HEK293 (cell line): ENCODE measurements at regions not wholly inside any gene's neighbourhood (a gene's known extent, or its start where the extent isn't known, plus 50 kb on each side); places are given as distances from the start of the nearest gene placed in this dataset.

ENCODE experiments used
- CTCF ChIA-PET: fragments of 350-600 bp; formaldehyde crosslinking; extraction: SDS; loops from one replicate; lab custom pipeline; 2021; ENCODE audit warnings: antibody characterized with exemption; lab: Yijun Ruan, JAX
- POLR2A ChIA-PET: fragments of 300-600 bp; formaldehyde crosslinking; extraction: SDS; loops from one replicate; lab custom pipeline; 2020; ENCODE audit warnings: antibody characterized with exemption, inconsistent platforms; lab: Yijun Ruan, JAX
- H3K27ac ChIP-seq: fragments of 200-500 bp; sonication (Bioruptor generic); 2 replicates; pipeline ENCODE4 v1.5.1; 2014; ENCODE audit warnings: low read depth, low read length, control low read depth, inconsistent platforms; ENCODE audit errors: extremely low read depth
- H3K36me3 ChIP-seq, 2 experiments: fragments of 200-500 bp in 1 of 2; sonication (Bioruptor generic) in 1 of 2; 1 replicate in 1 of 2; 2 replicates in 1 of 2; pipeline ENCODE4 v1.5.1; 2014 to 2017; ENCODE audit warnings: inconsistent platforms in 2 of 2, low read length in 2 of 2; ENCODE audit not compliant: control insufficient read depth in 2 of 2, insufficient read depth in 1 of 2
- H3K4me1 ChIP-seq: fragments of 200-500 bp; sonication (Bioruptor generic); 2 replicates; pipeline ENCODE4 v1.5.1; 2014; ENCODE audit warnings: mild to moderate bottlenecking, low read length, inconsistent platforms; ENCODE audit not compliant: control insufficient read depth, insufficient read depth
- H3K4me3 ChIP-seq: 2 replicates; pipeline ENCODE4 v1.5.1; 2011; ENCODE audit warnings: low read depth, mild to moderate bottlenecking, control low read depth, low read length, moderate library complexity
- H3K9me3 ChIP-seq: fragments of 200-500 bp; sonication (Bioruptor generic); 2 replicates; pipeline ENCODE4 v1.5.1; 2014; ENCODE audit warnings: low read depth, low read length, inconsistent platforms; ENCODE audit not compliant: control insufficient read depth, insufficient read depth
- BCL11A ChIP-seq: fragments of 450-650 bp; formaldehyde crosslinking; IDR thresholded peaks from 2 replicates; pipeline ENCODE4 v1.5.1; 2016; ENCODE audit warnings: low read depth, missing biosample characterization, missing genetic modification characterization
- EGR2 ChIP-seq: fragments of 450-650 bp; formaldehyde crosslinking; IDR thresholded peaks from 2 replicates; pipeline ENCODE4 v1.5.1; 2016; ENCODE audit warnings: low read depth, missing biosample characterization, missing genetic modification characterization
- GLI2 ChIP-seq: fragments of 450-650 bp; formaldehyde crosslinking; IDR thresholded peaks from 2 replicates; pipeline ENCODE4; 2017; ENCODE audit warnings: missing biosample characterization, missing genetic modification characterization, low read depth, borderline replicate concordance
- HOXD13 ChIP-seq: sonication (generic); formaldehyde crosslinking; IDR thresholded peaks from 2 replicates; pipeline ENCODE4 v1.8.0; 2022; ENCODE audit warnings: missing genetic modification reagents, borderline replicate concordance
- SCRT1 ChIP-seq: fragments of 450-650 bp; formaldehyde crosslinking; IDR thresholded peaks from 2 replicates; pipeline ENCODE4 v1.5.1; 2016; ENCODE audit warnings: missing biosample characterization, missing genetic modification characterization, borderline replicate concordance
- TRIM28 ChIP-seq: IDR thresholded peaks from 2 replicates; pipeline ENCODE4 v1.6.1; 2011; ENCODE audit warnings: low read length, control low read depth, borderline replicate concordance
- WT1 ChIP-seq: fragments of 450-650 bp; formaldehyde crosslinking; IDR thresholded peaks from 2 replicates; pipeline ENCODE4 v1.5.1; 2016; ENCODE audit warnings: missing biosample characterization, missing genetic modification characterization
- ZBTB20 ChIP-seq: fragments of 450-650 bp; formaldehyde crosslinking; IDR thresholded peaks from 2 replicates; pipeline ENCODE4 v1.5.1; 2016; ENCODE audit warnings: missing biosample characterization, missing genetic modification characterization
- ZNF114 ChIP-seq: fragments of 450-650 bp; formaldehyde crosslinking; IDR thresholded peaks from 2 replicates; pipeline ENCODE4 v1.5.0; 2017; ENCODE audit warnings: missing biosample characterization, missing genetic modification characterization
- ZNF157 ChIP-seq: fragments of 450-650 bp; formaldehyde crosslinking; IDR thresholded peaks from 2 replicates; pipeline ENCODE4 v1.5.1; 2016; ENCODE audit warnings: missing biosample characterization, missing genetic modification characterization
- ZNF175 ChIP-seq: fragments of 450-650 bp; formaldehyde crosslinking; IDR thresholded peaks from 2 replicates; pipeline ENCODE4 v1.5.1; 2016; ENCODE audit warnings: missing biosample characterization, missing genetic modification characterization
- ZNF202 ChIP-seq: fragments of 450-650 bp; formaldehyde crosslinking; IDR thresholded peaks from 2 replicates; pipeline ENCODE4 v1.5.1; 2016; ENCODE audit warnings: missing biosample characterization, missing genetic modification characterization, borderline replicate concordance
- ZNF623 ChIP-seq: fragments of 450-650 bp; formaldehyde crosslinking; IDR thresholded peaks from 2 replicates; pipeline ENCODE4 v1.5.1; 2016; ENCODE audit warnings: missing biosample characterization, missing genetic modification characterization
- ZNF664 ChIP-seq: fragments of 450-650 bp; formaldehyde crosslinking; IDR thresholded peaks from 2 replicates; pipeline ENCODE4 v1.5.1; 2016; ENCODE audit warnings: missing biosample characterization, missing genetic modification characterization
- ZNF747 ChIP-seq: fragments of 450-650 bp; formaldehyde crosslinking; IDR thresholded peaks from 2 replicates; pipeline ENCODE4 v1.5.1; 2016; ENCODE audit warnings: missing biosample characterization, missing genetic modification characterization
- ZNF785 ChIP-seq: fragments of 450-650 bp; formaldehyde crosslinking; IDR thresholded peaks from 2 replicates; pipeline ENCODE4 v1.5.1; 2016; ENCODE audit warnings: missing biosample characterization, missing genetic modification characterization
- ZSCAN23 ChIP-seq: fragments of 450-650 bp; formaldehyde crosslinking; IDR thresholded peaks from 2 replicates; pipeline ENCODE4 v1.5.1; 2016; ENCODE audit warnings: missing biosample characterization, missing genetic modification characterization
- TF ChIP-seq, protein P1 (sequence below): fragments of 450-650 bp; IDR thresholded peaks from 2 replicates; pipeline ENCODE4 v1.5.1; 2018; ENCODE audit warnings: missing biosample characterization, mild to moderate bottlenecking, missing genetic modification characterization
- TF ChIP-seq, protein P2 (sequence below): fragments of 450-650 bp; formaldehyde crosslinking; IDR thresholded peaks from 2 replicates; pipeline ENCODE4 v1.5.1; 2016; ENCODE audit warnings: missing biosample characterization, missing genetic modification characterization, borderline replicate concordance

DNA sequence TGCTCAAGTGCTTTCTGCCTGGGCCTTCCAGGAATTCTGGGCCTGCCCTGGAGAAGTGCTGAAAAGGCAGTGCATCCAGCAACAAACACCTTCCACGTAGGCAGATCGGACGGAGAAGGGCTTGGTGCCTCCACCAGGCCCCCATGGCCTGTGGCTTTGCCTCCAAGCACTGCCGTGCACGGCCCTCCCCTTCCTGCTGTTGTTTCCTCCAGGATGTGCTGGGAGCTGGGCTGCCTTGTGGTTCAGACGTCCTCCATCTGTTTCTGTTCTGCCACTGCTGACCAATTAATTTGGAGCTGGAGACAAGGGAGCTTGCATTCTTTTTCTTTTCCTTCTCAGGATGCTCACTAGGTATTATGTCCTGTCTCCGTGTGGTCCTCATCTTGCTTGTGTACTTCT is 197.0 kb downstream of the HRH4 start (continued):
- TF ChIP-seq, protein P1, sequence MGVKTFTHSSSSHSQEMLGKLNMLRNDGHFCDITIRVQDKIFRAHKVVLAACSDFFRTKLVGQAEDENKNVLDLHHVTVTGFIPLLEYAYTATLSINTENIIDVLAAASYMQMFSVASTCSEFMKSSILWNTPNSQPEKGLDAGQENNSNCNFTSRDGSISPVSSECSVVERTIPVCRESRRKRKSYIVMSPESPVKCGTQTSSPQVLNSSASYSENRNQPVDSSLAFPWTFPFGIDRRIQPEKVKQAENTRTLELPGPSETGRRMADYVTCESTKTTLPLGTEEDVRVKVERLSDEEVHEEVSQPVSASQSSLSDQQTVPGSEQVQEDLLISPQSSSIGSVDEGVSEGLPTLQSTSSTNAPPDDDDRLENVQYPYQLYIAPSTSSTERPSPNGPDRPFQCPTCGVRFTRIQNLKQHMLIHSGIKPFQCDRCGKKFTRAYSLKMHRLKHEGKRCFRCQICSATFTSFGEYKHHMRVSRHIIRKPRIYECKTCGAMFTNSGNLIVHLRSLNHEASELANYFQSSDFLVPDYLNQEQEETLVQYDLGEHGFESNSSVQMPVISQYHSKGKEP: no peak
- no peak for TF ChIP-seq ZNF664
- TF ChIP-seq ZSCAN23 (tag by site-specific recombination): no peak

DNA sequence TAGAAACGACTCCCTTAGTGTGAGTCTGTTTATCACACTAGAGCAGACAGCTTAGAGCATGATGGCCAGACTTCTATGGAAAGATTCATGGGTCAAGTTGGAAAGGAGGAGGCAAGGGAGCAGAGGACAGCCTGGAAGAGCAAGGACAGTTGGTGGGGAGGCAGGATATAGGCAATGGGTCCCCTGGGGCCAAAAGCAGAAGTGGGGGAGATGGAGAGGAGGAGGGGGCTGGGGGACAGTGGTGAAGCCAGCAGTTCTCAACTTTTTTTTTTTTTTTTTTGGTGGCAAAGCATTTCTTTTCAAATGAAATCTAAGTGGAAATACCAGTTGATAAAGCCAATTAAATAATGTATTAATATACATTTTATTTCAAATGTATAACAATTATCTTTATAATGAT is 197.9 kb downstream of the HRH4 start:
- Histone ChIP-seq H3K27ac (no peak overlapping the region), H3K4me3 (no peak overlapping the region), H3K4me1 (no peaks in the 10 kb centered on the region; the same call in 1 of the 2 replicates), H3K9me3 (no peaks in the 10 kb centered on the region), H3K36me3 (no peaks in the 10 kb centered on the region)
- CTCF ChIA-PET: interaction anchor here (0.6 to 0.7 kb wide), 4 partner anchors 12 to 1072 kb away, joined by 3 to 5 read pairs (median 4); no protein-coding TSS in a partner anchor
- POLR2A ChIA-PET: no interaction called here
- TF ChIP-seq BCL11A (tag by site-specific recombination) (no peak), ZNF175 (tag by site-specific recombination) (no peak), HOXD13 (CRISPR knock-in tag) (no peak), TRIM28 (no peak), ZNF747 (tag by site-specific recombination) (no peak), ZNF114 (tag by site-specific recombination) (no peak), EGR2 (tag by site-specific recombination) (no peak), GLI2 (no peak)
- TF ChIP-seq, all 188 proteins: peak for 0

DNA sequence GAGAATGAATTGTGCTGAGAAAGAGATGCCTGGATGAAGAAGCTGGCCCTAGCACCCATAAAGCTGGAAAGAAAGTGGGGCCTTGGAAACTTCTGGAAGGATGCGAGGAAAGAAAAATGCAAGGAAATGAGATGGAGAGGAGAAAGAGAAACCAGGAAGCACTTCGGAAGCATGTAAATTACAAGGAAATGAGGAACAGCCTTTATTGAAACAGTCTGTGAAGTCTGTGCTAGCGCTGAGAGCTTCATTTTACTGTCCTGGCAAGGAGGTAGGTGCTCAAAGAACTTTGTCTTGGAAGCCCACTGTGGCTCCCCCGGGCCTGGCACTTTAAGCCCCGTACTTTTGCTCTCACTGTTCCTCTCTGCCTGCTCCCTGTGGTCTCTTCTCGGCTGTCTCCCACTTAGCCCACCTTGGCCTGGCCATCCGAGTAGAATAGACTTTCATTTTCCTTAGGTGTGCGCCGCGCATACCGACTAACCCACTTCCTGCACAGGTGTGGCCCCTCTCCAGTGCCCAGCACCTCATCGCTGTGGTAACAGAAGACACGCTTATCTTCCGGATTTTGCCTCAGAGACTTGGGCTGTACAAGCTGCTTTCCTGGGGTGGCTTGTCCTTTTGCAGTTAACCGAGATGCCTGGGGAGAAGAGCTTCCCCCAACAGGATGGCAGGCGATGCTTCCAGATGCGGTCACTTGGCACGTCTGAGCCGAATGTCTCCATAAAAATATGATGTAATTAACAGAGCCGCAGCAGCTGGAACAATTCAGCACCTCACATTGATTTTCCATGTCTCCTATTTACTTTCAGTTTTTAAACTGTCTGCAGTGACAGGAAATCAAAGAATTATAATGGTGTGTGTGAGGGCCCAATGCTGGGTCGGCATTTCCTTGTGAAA is 199.6 kb downstream of the HRH4 start:
- Histone ChIP-seq H3K9me3 (no peaks in the 10 kb centered on the region), H3K27ac (no peak overlapping the region), H3K36me3 (no peaks in the 10 kb centered on the region), H3K4me1 (no peaks in the 10 kb centered on the region; the same call in 1 of the 2 replicates), H3K4me3 (no peak overlapping the region)
- ChIA-PET CTCF (interaction anchor here (1.0 kb wide), 1 partner anchor 60 kb away, joined by 4 read pairs; no protein-coding TSS in a partner anchor), POLR2A (no interaction called here)
- TF ChIP-seq ZNF623: no peak
- TF ChIP-seq SCRT1 (tag by site-specific recombination): no peak
- TF ChIP-seq, protein P2, sequence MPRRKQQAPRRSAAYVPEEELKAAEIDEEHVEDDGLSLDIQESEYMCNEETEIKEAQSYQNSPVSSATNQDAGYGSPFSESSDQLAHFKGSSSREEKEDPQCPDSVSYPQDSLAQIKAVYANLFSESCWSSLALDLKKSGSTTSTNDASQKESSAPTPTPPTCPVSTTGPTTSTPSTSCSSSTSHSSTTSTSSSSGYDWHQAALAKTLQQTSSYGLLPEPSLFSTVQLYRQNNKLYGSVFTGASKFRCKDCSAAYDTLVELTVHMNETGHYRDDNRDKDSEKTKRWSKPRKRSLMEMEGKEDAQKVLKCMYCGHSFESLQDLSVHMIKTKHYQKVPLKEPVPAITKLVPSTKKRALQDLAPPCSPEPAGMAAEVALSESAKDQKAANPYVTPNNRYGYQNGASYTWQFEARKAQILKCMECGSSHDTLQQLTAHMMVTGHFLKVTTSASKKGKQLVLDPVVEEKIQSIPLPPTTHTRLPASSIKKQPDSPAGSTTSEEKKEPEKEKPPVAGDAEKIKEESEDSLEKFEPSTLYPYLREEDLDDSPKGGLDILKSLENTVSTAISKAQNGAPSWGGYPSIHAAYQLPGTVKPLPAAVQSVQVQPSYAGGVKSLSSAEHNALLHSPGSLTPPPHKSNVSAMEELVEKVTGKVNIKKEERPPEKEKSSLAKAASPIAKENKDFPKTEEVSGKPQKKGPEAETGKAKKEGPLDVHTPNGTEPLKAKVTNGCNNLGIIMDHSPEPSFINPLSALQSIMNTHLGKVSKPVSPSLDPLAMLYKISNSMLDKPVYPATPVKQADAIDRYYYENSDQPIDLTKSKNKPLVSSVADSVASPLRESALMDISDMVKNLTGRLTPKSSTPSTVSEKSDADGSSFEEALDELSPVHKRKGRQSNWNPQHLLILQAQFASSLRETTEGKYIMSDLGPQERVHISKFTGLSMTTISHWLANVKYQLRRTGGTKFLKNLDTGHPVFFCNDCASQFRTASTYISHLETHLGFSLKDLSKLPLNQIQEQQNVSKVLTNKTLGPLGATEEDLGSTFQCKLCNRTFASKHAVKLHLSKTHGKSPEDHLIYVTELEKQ: no peak
- TF ChIP-seq ZNF202 (tag by site-specific recombination): no peak
- no peak for TF ChIP-seq ZBTB20 (tag by site-specific recombination)
- no peak for TF ChIP-seq ZNF785 (tag by site-specific recombination)
- no peak for TF ChIP-seq WT1 (tag by site-specific recombination)
- TF ChIP-seq ZNF157 (tag by site-specific recombination): no peak
- TF ChIP-seq, protein P1: no peak
